Retinal pigment epithelial cell (primary cell): ENCODE measurements at regions not wholly inside any gene's neighbourhood (a gene's known extent, or its start where the extent isn't known, plus 50 kb on each side); places are given as distances from the start of the nearest gene placed in this dataset.

Experiments used
- DNase-seq: peaks from one replicate; pipeline ENCODE4 v3.0.0-alpha.2; 2010; ENCODE audit warnings: low read depth
- H3K4me3 ChIP-seq: 2 replicates; pipeline ENCODE4 v1.5.1; 2011; ENCODE audit warnings: mild to moderate bottlenecking, low read length, control low read depth, moderate library complexity
- CTCF ChIP-seq: conservative IDR thresholded peaks from 2 replicates; pipeline ENCODE4 v1.5.1; 2011; ENCODE audit warnings: low read depth, low read length, control low read depth, inconsistent platforms

GRCh38 chr6:158910484-158911440 lies 89.2 kb downstream of the RSPH3 start:
- DNase-seq, result no peak
- TF ChIP-seq CTCF, result no peak
- peak overlapping the region; percentile 1 for H3K4me3 ChIP-seq

DNA sequence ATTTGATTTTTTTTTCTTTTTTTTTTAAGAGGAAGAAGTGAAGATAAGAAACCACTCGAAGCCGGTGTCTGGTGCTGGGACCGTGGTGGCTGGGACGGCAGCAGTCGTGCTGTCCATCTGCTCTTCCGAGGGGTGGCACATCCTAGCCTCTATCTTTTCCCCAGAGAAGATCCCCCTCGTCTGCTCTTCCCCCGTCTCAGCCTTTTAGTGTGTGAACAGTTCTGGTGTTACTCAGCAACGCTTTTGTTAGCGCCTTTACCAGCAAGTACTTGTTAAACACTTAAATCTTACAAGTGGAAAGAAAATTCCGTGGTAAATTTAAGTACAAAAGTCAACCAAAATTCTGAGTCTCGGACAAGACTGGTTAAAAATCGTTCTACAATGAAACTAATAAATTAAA lies 90.1 kb downstream of the RSPH3 start:
- no peak for DNase-seq
- no peak for TF ChIP-seq CTCF
- no peak overlapping the region for H3K4me3 ChIP-seq

DNA sequence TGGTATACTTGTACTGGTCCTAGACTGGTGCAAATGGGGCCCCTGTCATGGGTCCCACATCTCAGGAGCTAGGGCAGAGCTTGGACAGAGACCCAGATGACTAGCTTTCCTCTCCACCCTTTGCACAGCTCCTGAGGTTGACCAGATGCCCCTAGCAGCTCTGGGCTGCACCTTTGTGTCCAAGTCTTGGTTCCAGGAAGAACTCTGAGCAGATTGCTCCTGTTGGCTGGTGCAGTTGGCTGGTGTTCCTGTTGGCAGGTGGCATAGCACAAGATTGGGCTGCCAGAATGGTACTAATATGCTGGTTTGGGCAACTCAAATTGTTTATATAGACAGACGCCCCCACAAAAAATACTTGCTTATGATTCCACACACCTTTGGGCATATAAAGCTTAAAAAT lies 89.4 kb upstream of the EZR start:
- H3K4me3 ChIP-seq, result no peak overlapping the region
- no peak for TF ChIP-seq CTCF
- DNase-seq, result no peak

- no peak for DNase-seq
- no peak overlapping the region for H3K4me3 ChIP-seq
- no peak for TF ChIP-seq CTCF
Observed at GRCh38 chr6:158907931-158908330, 88.8 kb upstream of the EZR start.

DNA sequence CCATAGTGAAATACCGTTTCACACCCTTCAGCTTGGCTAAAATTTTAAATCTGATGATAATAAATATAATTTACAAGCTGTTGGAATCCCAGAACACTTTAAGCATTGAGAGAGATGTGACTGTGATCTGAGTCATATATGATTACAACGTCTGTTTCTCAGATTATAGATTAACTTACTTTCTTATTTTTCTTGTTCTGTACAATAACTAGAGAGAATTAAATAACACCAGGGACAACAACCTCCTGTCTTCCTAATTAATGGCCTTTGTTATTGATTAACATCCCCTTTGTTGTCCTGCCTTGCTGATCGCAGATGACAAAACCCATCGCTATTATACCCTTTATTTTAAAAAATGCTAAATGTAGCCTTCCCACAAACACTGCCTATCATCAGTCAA lies 87.8 kb upstream of the EZR start:
- H3K4me3 ChIP-seq, result no peak overlapping the region
- no peak for DNase-seq
- no peak for TF ChIP-seq CTCF

- no peak for DNase-seq
- no peak for TF ChIP-seq CTCF
- no peak overlapping the region for H3K4me3 ChIP-seq
Observed at GRCh38 chr6:158905277-158905676, 86.1 kb upstream of the EZR start.

DNA sequence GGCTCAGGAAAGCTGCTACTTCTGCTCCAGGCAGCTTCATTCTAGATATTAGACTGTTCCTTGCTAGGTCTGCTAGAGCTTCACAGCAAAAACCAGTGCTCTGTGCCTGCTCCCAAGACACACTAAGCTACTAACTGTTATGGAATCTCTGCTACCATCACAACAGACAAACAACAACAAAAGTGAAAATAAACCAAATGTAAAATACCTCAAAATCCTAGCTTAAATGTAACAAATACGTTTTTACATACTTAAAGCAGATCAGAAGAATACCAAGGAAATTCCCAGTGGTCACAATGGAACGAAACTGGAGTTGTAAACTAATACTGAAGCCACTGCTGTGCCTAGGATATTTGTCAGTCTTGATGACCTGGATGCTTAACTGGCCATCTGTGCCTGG lies 84.6 kb upstream of the EZR start:
- TF ChIP-seq CTCF, result no peak
- H3K4me3 ChIP-seq, result no peak overlapping the region
- DNase-seq, result no peak
